Effector CD8-positive, alpha-beta T cell (primary cell): ENCODE measurements at regions not wholly inside any gene's neighbourhood (a gene's known extent, or its start where the extent isn't known, plus 50 kb on each side); places are given as distances from the start of the nearest gene placed in this dataset.

Experiments
- DNase-seq: peaks from one replicate; lab custom pipeline; 2025; lab: John Stamatoyannopoulos, UW

- peak; percentile 2 for DNase-seq
These were observed 52.0 kb upstream of the RNU6-8 start for GRCh38 chr14:32254952-32255679.

GRCh38 chr14:32255789-32256188 is 52.7 kb upstream of the RNU6-8 start:
- DNase-seq, result no peak

GRCh38 chr14:32256576-32256975 is 53.5 kb upstream of the RNU6-8 start:
- DNase-seq, result no peak

- DNase-seq, result no peak
These were observed 55.4 kb upstream of the RNU6-8 start for GRCh38 chr14:32258336-32258993.

GRCh38 chr14:32259368-32260013 is 56.4 kb upstream of the RNU6-8 start:
- no peak for DNase-seq

GRCh38 chr14:32263939-32264567 is 61.0 kb upstream of the RNU6-8 start:
- no peak for DNase-seq

GRCh38 chr14:32265584-32265983 is 62.5 kb upstream of the RNU6-8 start:
- DNase-seq, result no peak

GRCh38 chr14:32277998-32278397 is 51.1 kb upstream of the AKAP6 start:
- DNase-seq, result no peak
